Tibial nerve (tissue), 3 donors: ENCODE measurements at regions not wholly inside any gene's neighbourhood (a gene's known extent, or its start where the extent isn't known, plus 50 kb on each side); places are given as distances from the start of the nearest gene placed in this dataset.

ENCODE experiments used
- POLR2A ChIP-seq, 2 donors: fragments of 450-650 bp; IDR thresholded peaks; one replicate each; pipeline ENCODE4 v1.6.1; 2017; ENCODE audit warnings: antibody characterized with exemption in 2 of 2, mild to moderate bottlenecking in 2 of 2, moderate library complexity in 2 of 2
- TF ChIP-seq, protein P1 (sequence below), 5 experiments: fragments of 200-600 bp in 3 of 5; fragments of 450-650 bp in 2 of 5; sonication (generic) in 3 of 5; IDR thresholded peaks; one replicate each; pipeline ENCODE4 v1.5.1; 2016 to 2019; ENCODE audit warnings: antibody characterized with exemption in 5 of 5, mild to moderate bottlenecking in 3 of 5, moderate library complexity in 2 of 5

DNA sequence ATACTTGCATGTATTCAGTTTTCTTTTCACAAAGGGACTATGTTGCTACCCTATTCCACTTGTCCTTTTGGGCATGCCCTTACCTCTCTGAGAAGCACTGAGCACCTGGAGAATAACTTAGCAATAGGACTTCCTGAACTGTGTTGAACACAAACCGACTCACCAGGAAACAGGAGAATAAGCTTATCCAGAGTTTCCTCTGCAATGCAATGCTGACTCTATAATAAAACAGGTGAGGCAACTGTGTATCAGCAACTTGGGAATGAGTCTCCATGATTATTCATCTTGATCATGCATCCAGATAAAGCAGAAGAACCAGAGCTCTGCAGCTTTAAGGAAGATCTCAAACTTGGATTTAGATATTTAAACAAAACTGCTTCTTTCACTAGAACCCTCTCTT, 806.5 kb downstream of the IGSF11 start:
- TF ChIP-seq, protein P1, sequence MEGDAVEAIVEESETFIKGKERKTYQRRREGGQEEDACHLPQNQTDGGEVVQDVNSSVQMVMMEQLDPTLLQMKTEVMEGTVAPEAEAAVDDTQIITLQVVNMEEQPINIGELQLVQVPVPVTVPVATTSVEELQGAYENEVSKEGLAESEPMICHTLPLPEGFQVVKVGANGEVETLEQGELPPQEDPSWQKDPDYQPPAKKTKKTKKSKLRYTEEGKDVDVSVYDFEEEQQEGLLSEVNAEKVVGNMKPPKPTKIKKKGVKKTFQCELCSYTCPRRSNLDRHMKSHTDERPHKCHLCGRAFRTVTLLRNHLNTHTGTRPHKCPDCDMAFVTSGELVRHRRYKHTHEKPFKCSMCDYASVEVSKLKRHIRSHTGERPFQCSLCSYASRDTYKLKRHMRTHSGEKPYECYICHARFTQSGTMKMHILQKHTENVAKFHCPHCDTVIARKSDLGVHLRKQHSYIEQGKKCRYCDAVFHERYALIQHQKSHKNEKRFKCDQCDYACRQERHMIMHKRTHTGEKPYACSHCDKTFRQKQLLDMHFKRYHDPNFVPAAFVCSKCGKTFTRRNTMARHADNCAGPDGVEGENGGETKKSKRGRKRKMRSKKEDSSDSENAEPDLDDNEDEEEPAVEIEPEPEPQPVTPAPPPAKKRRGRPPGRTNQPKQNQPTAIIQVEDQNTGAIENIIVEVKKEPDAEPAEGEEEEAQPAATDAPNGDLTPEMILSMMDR (IDR thresholded peaks at IDR 0.05) = no peak
- TF ChIP-seq POLR2A (IDR thresholded peaks at IDR 0.05) = no peak
